Suppressor macrophage treated with lipopolysaccharide for 1 hour (primary cell): ENCODE measurements at regions not wholly inside any gene's neighbourhood (a gene's known extent, or its start where the extent isn't known, plus 50 kb on each side); places are given as distances from the start of the nearest gene placed in this dataset.
"Not testable (repeated sequence)": the region's sequence is repeated elsewhere in the genome, so short reads cannot be mapped to it uniquely, and the experiment has no call there.

Source experiments
- DNase-seq, 3 donors: peaks; one replicate each; pipeline ENCODE4 v3.0.0-alpha.2; 2020 to 2022

DNA sequence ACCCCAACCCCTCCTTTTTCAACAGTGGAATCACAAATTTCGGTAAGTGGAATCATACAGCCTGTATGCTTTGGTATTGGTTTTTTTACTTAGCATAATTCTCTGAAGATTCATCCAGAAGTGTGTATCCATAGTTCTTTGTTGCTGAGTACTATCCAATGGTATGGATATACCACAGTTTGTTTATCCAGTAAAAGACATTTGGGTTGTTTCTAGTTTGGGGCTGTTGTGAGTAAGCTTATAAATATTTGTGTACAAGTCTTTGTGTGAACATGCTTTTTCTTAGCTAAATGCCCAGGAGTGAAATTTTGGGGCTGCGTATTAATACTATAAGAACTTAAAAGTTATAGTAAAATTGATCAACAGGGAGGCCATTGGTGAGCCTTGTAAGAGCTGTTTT is 57.5 kb upstream of the GC start:
- DNase-seq, result no peak

DNA sequence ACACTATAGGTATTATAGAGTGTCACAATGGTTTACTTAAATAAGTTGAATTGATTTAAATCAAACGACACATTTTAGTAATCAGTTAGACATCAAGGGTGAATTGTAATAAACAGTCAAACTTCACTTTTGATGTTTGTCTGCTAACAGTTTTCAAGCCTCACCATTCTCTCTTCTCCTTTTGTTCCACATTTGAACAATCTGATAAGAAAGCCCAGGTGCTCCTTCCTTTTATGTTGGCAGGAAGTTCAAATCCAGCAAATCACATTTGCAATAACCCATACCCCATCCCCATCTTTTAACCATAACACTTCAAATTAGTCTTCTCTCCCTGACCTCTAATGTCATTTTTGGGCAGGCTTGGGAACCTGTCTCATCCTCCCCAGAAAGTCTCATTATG is 63.4 kb upstream of the GC start:
- DNase-seq, result no peak

DNA sequence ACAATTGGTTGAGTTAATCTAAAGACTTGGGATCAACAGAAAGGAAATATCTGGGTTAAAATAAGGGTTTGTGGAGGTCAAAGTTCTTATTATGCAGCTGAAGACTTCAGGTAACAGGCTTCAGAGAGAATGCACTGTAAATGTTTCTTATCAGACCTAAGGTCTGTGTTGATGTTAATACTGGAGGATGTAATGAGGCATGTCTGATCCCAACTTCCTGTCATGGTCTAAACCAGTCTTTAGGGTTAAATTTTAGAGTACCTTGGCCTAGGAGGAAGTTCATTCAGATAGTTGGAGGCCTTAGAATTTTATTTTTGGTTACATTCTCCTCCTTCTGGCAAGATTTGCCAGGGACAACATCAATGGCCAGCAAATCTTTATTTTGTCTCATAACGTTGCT is 72.1 kb upstream of the GC start:
- no peak for DNase-seq

DNA sequence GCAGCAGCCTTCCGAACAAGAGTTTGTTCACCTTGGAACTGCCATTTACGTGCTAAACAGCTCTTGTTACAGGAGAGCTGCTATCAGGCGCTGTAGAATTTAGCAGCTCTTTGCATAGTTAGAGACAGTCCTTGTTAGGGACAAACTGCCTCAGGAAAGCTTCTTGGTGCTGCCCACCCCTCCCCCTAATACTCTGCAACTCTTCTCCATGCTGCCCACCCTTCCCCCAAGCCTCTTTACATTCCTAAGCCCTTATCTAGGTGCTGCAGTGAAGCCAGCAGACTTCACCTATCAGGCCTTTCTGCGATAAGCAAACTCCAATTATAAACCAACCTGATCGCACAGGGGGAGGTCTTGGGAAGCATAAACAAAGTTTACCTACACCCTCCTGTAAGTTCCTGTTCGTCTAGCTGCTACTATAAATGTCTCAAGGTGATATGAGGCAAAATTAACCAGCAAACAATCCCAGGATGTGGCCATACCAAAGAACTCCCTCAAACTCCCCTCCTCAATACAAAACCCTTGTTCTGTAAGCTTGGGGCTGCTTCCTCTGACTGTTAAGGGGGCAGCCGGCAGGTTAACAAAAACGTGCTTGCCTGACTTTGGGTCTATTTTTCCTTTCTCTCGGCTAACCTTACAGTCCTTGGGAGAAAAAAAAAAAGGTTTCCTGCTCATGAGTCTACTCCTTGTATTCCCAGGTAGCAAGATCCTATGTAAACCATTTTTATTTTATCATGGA is 74.0 kb upstream of the GC start:
- no peak for DNase-seq

DNA sequence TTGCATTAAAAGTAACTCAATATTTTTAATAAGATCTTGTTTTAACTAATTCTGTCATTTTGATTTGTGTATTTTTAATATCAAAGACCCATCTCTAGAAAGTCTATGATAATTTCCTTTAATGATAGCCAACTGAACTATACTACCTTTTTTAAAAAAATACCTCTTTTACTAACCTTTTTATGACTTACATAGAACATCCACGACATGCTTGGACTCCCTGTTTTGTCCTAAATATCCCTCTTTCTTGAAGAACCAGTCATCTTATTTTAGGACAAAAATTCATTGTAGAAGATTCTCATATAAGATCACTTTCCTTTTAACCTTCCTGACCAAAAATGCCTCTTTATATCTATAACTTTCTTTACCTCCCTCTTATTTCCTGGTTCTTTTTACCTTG is 76.8 kb upstream of the GC start:
- no peak for DNase-seq

DNA sequence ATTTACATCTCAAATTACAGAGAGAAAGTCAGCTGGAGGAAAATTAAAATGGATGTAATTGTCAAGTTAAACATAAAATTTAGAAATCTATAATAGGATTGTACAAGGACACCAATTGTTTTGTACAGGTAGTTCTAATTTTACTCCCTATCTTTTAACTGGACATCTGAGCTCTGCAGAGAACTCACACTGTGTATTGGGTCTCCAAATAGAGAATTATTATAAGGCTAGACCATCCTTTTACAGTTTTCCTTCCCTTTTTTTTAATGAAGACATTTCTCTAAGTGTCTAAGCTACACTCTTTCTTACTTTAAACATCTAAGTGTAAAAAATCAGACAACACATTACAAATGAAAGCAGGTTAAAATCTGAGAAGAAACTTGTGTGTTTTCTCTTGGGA is 78.4 kb upstream of the GC start:
- DNase-seq, result no peak

DNA sequence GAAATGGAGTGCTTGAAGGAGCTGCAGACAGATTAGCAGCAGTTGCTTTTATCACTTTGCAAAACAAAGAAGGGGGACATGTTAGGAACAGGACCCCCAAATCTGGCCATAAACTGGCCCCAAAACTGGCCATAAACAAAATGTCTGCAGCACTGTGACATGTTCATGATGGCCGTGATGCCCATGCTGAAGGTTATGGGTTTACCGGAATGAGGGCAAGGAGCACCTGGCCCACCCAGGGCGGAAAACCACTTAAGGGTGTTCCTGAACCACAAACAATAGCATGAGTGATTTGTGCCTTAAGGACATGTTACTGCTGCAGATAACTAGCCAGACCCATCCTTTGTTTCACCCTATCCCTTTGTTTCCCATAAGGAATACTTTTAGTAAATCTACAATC is 79.6 kb upstream of the GC start:
- DNase-seq, result no peak

DNA sequence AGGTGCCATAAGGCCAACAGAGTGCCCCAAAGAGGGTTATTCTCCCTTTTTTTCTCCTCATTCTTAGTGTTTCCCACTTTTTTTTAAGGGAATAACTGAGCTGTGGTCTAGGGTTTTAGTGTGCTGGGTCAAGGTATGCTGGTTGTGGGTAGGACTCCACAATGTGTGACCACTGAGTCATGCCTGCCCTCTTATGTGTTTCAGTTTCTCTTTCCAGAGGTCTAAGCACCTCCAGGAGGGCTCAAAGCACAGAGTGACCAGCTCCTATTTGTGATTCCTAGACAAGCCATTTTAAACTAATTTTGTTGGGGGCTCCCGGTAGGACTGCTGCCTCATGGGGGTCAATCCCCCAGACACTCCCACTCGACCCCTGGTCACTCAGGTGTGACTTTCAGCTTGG is 80.5 kb upstream of the GC start:
- DNase-seq, result no peak

DNA sequence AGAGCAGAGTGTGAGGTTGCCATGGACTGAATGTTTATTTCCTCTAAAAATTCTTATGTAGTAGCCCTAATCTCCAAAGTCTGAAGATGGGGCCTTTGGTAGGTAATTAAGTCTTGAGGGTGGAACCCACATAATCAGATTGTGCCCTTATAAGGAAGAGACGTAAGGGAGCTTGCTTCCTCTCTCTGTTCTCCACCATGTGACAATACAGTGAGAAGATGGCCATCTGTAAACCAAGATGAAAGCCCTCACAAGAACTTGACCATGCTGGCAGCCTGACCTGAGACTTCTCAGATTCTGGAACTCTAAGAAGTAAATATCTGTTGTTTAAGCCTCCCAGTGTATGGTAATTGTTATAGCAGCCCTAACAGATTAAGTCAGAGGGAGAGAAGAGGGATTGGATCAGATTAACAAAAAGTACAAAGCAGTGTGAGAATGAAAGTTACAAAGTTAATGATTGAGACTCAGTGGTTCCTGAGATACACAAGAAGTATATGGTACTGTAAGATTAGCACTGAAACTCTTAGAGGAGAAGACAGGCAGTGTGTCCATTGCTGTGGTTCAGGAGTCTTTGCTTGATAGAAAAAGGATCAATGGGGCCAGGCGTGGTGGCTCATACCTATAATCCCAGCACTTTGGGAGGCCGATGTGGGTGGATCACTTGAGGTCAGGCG is 82.5 kb upstream of the GC start:
- DNase-seq, result no peak

DNA sequence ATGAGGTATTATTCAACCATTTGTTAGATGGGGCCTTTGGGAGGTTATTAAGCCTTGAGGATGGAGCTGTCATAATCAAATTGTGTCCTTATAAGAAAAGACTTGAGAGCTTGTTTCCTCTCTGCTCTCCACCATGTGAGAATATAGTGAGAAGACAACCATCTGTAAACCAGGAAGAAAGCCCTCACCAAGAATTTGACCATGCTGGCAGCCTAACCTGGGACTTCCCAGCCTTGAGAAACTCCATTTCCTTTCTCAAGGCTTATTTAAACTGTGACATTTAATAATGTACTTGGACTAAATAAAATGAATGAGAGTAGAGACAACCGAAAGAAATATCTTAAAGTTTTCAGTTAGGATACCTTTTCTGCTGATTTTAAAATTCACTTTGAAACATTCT is 83.7 kb upstream of the GC start:
- no peak for DNase-seq

DNA sequence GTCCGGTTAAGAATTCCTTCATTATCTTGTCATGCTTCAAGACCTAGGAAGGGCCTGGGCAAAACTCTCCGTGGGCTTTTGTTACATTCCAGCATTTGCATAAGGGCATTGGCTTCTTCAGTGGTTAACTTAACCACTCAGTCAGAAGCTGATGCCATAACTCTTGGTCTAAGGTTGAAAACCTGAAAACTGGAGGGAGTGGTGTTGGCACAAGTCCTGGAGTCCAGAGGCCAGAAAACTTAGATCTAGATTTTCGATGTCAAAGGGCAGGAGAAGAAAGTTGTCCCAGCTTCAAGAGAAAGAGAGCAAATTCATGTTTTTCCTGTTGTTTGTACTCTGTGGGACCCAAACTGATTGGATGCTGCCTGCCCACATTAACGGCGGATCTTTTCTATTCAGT is 86.6 kb upstream of the GC start:
- DNase-seq, result no peak

DNA sequence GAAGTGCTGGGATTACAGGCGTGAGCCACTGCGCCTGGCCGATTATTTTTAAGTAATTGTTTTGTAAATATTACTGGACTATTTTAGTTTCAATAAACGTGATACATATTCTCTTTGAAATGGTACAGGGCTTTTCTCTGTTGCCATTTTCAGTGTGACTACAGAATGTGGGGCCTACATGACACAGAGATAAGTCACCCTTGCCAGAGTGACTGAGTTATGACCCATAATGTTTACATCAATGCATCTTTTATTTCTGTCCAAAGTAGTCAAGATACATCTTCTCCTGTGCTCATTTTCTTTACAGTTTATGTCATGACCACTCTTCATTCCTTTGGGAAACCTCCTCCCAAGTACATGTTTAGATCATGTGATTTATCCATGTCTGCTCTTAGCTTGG is 88.3 kb upstream of the GC start:
- DNase-seq, result no peak

DNA sequence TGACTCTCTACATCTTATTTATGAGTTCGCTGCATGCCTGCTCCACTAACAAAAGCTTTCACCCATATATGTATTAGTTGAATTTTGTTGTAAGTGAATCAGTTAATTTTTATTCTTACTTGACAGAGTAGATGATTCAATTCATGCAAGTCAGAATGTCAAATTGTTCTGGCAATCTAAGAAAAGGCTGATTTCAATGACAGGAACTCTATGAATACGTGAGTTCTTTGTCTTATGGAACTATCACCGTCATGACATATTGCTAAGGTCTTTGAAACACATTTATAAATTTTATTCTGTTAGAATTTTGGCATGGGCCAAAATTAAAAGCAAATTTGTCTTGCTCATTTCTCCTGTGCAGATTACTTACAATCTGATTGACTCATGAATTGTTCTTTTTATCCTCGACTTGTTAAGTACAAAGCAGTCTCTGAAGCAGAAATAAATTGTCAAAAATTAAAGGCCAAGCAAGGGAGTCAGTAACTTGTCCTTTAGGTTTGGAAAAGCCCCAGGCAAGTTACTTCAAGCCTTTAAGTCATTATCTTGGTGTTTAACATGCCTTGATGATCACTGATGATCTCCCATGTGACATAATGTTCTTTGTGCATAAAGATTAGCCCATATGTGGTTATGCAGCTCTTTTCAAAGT is 89.0 kb upstream of the GC start:
- no peak for DNase-seq

DNA sequence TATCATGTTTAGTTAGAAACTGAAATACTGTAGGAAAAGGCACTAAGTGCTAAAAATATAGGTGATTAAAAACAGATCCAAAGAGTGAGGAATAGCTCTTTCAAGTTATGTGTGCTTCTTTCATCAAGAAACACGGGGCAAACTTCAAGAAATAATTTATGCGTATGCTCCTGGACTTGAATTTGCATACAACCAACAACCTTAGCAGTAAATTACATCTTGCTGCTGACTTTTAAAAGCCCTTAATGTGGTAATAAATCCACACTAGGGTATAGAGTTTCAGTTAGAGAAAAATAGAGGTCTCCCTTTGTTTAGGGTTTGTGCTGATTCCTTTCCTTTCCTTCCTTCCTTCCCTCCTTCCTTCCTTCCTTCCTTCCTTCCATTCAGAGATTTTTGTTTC is 94.5 kb upstream of the GC start:
- no peak for DNase-seq

DNA sequence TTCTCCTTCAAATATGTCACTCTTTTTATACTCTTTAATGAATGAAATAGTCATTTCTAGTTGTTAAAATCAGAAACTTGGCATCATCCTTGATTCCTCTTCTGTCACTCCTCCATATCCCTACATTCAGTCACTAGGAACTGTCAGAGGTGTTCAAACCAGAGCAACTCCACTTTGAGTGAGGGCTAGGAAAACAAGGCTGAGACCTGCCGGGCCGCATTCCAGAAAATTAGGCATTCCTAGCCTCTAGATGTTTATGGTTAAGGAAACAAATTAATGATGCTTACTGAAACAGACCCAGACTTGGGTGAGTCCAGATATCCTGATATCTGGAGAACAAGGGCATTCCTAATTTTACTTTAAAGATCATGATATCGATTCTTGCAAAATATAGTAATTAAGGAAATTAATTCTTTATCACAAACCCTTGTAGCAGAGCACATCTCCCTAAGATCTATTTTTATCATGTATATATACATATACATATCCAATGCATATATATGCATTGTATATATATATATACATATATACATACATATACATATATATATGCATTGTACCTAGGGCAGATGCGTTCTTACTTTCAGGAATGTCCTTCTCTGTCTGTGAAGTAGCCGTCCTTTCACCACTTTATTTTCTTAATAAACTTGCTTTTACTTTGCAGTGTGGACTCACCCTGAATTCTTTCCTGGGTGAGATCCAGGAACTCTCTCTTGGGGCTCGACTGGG is 98.4 kb upstream of the GC start:
- DNase-seq, result no peak

DNA sequence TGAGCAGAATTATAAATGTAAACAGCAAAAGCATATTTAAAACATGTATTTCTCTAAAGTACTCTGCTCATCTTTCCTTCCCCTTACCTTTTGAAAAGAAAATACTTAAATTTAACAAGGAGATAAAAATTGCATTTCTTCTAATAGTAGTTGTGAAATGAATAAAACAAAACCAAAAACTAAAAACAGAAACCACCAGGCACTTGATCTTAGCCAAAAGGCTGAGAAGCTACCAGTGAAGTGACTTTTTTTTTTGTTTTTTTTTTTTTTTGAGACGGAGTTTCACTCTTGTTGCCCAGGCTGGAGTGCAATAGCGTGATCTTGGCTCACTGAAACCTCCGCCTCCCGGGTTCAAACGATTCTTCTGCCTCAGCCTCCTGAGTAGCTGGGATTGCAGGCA is 116.5 kb upstream of the GC start:
- not testable (repeated sequence) for DNase-seq

DNA sequence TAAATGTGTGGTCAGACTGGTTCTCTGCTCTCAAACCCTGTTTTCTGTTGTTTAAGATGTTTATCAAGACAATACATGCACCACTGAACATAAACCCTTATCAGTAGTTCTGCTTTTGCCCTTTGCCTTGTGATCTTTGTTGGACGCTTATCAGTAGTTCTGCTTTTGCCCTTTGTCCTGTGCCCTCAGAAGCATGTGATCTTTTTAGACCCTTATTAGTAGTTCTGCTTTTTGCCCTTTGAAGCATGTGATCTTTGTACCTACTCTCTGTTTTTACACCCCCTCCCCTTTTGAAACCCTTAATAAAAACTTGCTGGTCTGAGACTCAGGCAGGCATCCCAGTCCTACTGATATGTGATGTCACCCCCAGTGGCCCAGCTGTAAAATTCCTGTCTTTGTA is 121.7 kb upstream of the GC start:
- not testable (repeated sequence) for DNase-seq

DNA sequence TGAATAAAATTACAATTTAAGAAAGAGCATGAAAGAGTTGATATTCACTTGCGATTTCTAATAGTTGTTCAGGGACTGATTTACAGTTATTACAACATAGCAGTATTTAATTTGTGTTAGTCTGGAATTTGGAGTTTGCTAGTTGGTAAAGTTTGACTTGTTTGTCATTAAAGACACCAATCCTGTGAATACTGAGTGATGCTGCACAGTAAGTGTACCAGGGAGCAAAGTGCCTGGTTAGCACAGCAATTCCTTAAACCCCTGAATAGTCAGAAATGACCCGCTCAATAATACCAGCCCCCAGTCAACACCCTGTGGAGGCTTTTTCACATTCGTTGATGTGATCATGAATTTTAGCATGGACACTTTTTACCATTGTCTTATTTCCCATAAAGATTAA is 122.2 kb upstream of the GC start:
- DNase-seq, result no peak

DNA sequence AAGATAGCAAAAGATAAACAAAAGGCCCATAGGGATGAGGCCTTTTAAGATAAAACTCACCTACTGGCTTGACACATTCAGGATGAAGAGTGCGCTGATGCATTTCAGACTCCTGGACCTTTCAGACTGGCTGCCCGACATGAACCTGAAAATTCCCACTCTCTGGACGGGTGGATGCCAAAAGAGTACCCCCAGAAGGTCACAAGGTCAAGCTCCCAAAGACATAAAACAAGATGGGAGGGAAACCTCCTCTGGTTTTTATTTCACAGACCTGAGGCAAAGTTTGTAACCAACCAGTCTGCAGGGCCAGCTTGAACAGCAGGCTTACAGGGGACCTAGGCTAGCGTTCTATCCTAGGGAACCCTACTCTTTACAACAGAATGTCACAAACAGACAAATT is 123.2 kb upstream of the GC start:
- DNase-seq, result no peak

DNA sequence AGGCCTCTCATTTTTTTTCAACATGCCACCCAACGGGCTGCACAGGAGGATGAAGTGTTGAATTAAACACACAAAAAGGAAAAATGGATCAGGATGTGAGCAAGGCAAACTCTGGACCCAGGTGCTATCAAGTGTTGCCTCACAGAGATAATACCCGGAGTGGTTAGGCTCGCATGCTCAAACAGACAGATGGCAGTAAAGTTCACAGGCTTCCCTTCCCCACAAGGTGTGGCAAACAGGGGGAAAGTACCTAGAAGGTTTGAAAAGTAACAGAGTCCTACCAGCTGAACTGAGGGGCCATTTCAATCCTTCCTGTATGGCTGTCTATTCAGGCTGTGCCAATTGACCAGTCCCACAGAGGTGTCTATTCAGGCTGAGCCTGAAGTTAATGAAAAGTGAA is 123.9 kb upstream of the GC start:
- no peak for DNase-seq

DNA sequence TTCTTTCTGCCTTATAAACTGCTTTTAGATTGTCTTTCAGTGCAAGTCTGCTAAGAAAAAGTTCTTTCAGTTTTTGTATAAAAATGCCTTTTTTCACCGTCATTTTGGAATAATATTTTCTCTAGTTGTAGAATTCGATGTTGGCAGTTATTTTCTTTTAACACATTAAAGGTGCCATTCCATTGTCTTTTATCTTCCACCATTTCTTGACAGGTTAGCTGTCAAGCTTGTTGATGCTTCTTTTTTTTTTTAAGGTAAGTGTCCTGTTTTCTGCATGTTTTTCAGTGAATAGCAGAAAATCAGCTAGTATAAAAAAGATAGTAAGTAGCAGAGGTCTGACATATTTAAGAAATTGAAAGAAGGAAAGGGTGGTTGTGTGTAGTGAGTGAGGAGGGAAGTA is 118.5 kb upstream of the NPFFR2 start:
- DNase-seq, result no peak

DNA sequence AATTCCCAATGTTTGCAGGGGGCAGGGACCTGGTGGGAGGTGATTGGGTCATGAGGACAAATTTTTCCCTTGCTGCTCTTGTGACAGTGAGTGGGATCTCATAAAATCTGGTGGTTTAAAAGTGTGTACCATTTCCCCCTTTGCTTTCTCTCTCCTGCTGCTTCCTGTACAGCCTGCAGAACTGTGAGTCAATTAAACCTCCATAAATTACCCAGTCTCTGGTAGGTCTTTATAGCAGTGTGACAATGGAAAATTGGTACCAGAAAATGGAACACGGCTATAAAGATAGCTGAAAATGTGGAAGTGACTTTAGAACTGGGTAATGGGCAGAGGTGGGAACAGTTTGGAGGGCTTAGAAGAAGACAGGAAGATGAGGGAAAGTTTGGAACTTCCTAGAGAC is 108.7 kb upstream of the NPFFR2 start:
- no peak for DNase-seq

DNA sequence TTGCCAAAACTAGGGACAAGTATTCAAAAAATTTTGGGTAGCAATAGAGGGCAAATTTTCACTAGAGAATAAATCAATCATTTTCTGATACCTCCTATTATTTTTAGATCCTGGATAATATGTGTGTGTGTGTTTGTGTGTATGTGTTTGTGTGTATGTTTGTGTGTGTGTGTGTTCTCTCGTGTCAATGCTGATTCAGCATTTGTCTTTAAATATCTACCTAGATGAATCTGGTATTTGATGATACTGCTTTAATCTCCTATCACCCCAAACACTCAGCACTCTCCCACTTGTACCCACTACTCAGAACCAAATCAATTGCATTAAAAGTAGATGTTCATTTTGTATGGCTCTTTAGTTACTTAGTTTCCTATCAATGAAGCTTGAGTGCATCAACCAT is 101.3 kb upstream of the NPFFR2 start:
- DNase-seq, result no peak

DNA sequence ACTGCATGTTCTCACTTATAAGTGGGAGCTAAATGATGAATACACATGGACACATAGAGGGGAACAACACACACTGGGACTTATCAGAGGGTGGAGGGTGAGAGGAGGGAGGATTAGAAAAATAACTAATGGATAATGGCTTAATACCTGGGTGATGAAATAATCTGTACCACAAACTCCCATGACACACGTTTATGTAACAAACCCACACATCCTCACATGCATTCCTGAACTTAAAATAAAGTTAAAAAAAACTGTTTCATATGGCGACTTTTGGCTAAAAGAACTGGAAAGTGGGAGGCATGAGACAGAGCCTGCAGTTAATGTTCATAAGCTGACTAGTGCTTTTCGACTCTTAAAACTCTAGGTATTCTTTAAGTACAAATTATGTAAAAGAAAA is 98.9 kb upstream of the NPFFR2 start:
- DNase-seq, result no peak
